GM21390 (cell line): ENCODE measurements at regions not wholly inside any gene's neighbourhood (a gene's known extent, or its start where the extent isn't known, plus 50 kb on each side); places are given as distances from the start of the nearest gene placed in this dataset.
A peak's percentile ranks its signal among the peaks of the same experiment; 100 is the strongest.
"Not testable (repeated sequence)": the region's sequence is repeated elsewhere in the genome, so short reads cannot be mapped to it uniquely, and the experiment has no call there.

ENCODE experiments used
- ATAC-seq: cut with Tn5 transposase; IDR thresholded peaks from one replicate; pipeline ENCODE4 v1.9.1; 2021; ENCODE audit not compliant: unreplicated experiment

DNA sequence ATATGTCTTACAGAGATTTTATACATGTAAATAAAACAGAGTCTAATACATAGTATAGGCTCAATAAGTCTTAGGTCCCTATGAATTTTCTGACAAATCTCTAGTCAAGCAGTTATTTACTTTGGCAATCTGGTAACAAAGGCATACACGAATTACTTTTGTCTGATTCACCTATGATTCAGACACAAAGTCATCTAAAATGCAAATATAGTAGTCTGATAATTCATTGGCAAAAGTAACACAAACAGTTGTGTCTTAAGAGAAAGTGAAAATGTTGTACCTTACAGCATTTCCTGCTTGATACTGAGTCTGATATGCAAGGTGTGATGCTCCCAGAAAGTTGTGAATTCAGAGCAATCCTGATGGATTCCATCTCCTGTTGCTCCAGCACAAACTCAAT is 209.4 kb upstream of the PRSS1 start:
- ATAC-seq = no peak

GRCh38 chr7:142537760-142538159 is 211.5 kb upstream of the PRSS1 start:
- no peak for ATAC-seq

DNA sequence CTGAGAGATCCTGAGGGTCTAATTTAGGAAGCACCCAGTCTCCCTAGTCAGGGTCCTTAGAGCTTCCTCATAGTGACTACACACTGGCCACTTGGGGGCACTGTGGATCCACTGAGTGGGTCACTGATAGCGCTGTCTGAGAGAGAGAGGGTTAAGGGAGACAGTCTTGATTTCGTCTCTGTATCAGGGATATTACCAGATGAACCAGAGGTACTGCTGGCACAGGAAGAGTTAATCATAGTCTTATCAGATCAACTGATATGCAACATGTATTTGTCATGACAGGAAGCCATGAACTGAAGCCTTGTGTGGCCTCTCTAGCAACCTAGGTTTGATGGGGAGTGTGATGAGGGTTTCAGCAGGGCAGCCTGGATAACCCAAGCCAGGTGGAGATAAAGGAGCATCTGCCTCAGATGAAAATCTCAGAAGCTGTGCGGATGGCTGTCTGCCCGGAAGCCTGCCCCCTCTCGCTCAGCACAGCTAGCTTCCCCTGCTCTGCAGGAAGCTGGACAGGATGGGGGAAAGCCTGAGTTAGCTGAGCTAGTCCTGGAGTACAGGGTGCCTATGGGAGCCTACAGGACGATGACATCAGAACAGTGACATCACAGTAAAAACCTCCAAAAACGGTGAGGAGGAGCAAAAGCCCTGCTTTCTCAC is 214.0 kb upstream of the PRSS1 start:
- ATAC-seq = peak; percentile 97

GRCh38 chr7:142534726-142535122 is 214.5 kb upstream of the PRSS1 start:
- no peak for ATAC-seq

DNA sequence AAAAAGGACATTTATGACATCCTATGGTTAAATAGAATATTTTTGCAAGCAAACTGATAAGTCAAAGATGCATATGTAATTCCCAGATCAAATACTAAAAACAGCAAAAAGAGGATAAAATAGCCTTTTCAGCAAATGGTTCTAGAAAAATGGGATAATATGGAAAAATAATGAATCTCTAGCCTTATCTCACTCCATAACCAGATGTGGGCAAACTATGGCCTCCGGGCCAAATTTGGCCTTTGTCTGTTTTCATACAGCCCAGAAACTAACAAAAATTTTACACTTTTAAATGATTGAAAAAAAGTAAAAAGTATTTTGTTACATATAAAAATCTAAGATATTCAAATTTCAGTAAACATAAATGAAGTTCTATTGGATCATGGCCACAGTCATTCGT is 215.4 kb upstream of the PRSS1 start:
- ATAC-seq = no peak

- ATAC-seq = no peak
Measured at GRCh38 chr7:142529591-142529990, 219.7 kb upstream of the PRSS1 start.

DNA sequence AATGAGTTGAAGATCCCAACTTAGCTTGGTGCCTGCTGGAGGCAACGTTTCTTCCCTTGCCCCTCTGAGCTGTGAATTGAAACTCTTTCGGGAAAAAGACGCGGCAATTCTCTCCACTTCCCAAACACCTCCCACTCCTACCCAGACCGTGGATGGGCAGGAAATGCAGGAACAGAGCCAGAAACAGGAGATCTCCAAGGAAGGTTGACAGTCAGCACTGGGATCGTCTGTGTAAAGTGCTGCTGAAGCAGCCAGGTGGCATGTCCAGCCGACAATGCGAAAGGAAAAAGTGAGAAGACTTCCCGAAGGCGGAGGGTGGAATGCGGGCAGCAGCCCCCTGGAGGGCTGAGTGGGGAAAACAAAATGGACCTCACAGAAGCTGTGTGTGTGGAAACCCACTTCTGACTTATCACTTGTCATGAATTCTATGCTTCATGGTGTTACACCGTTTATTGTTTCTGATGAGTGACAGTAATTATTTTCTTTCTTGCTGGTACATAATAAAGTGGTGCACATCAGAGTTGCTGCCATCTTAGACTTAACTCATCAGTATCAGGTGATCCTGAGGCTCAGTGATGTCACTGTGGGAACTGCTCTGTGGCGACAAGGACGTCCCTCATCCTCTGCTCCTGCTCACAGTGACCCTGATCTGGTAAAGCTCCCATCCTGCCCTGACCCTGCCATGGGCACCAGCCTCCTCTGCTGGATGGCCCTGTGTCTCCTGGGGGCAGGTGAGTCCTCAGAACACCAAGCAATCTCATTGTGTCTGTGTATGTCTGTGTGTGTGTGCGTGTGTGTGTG is 220.5 kb upstream of the PRSS1 start:
- no peak for ATAC-seq

DNA sequence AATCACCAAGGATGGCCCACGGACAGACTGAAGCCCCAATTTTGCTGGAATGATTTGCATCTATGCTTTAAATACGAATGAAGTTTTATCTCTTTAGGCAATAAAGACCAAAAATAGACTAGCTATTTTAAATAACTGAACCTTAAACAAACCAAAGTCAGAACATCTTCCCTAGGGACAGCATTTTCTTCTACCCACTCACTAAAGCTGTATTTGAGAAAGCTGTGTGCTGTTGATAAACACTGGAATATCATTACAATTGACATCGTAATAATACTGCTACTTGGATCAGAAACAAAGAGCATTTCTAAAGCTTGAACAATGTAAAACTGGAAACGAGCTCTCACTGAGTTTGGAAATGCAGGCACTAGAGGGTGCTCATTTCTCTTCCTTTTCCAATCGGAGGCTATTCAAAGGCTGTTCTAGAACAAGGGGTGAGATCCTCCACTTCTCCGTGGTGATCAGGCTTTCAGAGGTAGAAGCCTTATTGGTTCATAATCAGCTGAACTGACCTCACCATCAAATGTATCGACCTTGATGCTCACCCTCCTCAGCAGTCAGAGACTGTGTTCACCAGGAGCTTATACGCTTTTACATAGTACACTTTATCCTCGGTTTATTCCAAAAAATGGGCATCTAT is 225.3 kb upstream of the PRSS1 start:
- ATAC-seq = no peak

- no peak for ATAC-seq
Measured at GRCh38 chr7:142522735-142523134, 226.5 kb upstream of the PRSS1 start.

DNA sequence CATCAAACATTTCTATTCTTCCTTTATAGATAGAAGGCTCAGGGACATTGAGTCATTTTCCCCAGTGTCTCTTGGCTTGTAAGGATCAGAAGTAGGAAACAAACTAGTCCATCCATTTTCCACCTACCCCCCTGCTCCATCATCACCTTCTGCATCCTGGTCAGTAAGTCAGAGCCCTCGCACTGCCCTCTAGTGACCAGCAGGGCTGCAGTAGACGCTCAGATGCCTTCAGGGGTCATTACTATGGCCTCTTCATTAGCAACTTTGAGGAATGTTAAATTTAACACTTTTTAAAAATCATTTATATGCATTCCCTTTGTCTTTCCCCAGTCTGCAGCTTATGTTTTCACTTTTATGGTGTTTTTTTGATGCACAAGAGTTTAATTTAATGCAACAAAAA is 228.4 kb upstream of the PRSS1 start:
- not testable (repeated sequence) for ATAC-seq

DNA sequence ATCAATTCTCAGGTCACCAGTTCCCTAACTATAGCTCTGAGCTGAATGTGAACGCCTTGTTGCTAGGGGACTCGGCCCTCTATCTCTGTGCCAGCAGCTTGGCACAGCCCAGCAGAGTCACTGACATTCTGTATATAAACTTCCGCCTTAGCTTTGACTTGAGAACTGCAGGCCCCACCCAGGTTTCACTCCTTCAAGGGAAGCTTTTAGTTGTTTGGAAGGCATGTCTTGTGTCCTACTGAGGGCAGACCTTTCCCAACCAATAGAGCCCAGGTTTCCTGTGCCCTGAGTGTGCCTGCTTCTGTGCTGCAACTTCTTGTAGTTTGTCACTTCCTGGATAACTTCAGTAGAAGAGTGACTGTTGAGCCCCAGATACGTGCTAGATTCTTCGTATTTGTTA is 228.8 kb upstream of the PRSS1 start:
- ATAC-seq = not testable (repeated sequence)

GRCh38 chr7:142519079-142520078 is 229.9 kb upstream of the PRSS1 start:
- no peak for ATAC-seq

DNA sequence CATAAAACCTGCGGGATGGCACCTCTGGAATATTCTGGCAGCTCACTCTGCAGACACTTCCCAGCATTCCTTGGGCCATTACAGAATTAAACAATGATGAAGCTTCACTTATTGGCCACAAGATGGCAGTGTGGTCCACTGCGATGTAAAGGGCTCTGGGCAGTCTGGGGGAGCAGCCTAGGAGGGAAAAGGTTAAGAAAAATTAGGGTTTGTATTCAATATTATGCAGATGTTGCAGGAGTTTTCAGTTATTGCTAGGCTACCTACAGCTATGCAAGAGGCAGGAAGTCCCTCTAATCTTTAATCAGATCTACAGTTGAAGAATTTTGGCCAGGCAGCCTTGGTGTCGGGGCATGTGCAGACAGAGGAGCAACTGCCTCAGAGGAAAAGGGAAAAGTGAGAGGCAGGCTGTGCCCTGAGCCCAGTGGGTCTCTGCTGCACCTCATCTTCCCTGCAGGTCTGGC is 233.2 kb upstream of the PRSS1 start:
- ATAC-seq = peak; percentile 98

DNA sequence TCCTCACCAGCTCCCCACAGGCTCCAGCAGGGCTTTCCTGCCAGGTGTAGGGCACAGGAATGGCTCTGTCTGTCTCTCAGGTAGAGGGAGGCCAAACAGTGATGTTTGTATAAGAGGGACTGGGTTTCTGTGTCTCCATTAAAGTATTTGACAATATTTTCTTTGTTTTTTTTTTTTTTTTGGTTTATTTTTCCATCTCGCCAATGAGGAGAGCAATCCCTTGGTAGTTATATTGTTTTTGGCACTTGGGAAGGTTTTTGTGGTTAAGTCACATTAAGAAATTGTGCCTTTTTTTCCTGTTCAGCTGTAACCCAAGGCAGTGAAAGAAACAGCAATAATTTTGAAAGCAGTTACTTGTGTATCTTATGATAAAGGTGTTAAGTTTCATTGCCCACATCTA is 234.6 kb upstream of the PRSS1 start:
- not testable (repeated sequence) for ATAC-seq

DNA sequence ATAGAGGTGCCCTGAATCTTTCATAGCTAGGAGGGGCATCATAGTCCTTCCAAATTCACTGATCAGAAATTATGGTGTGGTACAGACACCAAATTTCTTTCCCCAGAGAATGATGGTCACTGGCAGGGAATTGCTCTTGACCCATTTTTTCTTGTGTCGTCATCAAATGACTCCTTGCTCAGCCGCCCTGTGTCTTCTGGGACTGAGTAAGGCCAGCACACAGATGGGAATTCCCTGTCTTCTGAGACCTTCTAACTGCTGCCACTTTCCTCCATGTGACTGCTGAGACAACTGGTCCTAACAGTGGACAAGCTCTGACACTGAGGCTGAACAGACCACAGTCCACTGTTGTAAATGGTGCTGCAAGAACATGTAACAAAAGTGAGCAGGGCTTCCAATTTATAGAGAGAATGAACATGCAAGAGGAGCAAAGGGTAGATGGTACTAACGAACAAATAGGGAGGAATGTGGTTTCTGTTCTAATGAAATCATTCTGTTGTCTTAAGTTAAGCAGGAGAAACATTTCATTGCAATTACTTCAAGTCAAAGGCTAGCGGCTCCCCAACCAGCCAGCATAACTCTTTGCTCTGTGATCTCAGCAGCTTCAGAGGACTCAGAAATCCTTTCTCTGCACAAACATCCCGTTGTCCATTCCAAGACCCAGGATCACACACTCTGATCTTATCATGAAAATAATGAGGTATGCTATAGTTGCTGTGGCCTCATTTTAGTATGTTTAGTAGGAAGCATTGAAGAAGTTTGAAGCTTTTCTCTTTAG is 235.9 kb upstream of the PRSS1 start:
- ATAC-seq = no peak

- ATAC-seq = no peak
Measured at GRCh38 chr7:142511801-142512200, 237.5 kb upstream of the PRSS1 start.

GRCh38 chr7:142511374-142511773 is 237.9 kb upstream of the PRSS1 start:
- ATAC-seq = no peak

GRCh38 chr7:142509235-142509634 is 240.0 kb upstream of the PRSS1 start:
- ATAC-seq = not testable (repeated sequence)

GRCh38 chr7:142508251-142508650 is 241.0 kb upstream of the PRSS1 start:
- ATAC-seq = no peak

DNA sequence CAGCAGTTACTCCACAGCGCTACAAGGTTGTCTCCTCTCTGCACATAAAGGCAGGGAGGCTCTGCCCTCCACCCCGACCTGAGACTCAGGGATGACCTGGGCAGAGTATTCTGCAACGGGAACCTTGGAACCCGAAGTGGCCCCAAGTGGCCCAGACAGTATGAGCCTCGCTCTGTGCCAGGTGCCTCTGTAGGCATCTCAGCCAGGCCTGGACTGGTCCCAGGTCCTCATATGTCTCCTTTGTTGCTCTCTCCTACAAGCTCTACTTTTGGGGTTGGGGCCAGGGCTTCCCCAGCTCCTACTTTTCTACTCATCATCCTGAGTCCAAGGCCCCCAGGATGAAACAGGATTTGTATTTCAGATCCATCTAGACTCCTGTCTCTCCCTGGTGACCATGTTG is 241.5 kb upstream of the PRSS1 start:
- no peak for ATAC-seq
